ENCODE measurements at regions not wholly inside any gene's neighbourhood (a gene's known extent, or its start where the extent isn't known, plus 50 kb on each side); places are given as distances from the start of the nearest gene placed in this dataset.

GRCh38 chr12:14066021-14066420 is 84.6 kb upstream of the GRIN2B start:
- TF ChIP-seq, protein P1, sequence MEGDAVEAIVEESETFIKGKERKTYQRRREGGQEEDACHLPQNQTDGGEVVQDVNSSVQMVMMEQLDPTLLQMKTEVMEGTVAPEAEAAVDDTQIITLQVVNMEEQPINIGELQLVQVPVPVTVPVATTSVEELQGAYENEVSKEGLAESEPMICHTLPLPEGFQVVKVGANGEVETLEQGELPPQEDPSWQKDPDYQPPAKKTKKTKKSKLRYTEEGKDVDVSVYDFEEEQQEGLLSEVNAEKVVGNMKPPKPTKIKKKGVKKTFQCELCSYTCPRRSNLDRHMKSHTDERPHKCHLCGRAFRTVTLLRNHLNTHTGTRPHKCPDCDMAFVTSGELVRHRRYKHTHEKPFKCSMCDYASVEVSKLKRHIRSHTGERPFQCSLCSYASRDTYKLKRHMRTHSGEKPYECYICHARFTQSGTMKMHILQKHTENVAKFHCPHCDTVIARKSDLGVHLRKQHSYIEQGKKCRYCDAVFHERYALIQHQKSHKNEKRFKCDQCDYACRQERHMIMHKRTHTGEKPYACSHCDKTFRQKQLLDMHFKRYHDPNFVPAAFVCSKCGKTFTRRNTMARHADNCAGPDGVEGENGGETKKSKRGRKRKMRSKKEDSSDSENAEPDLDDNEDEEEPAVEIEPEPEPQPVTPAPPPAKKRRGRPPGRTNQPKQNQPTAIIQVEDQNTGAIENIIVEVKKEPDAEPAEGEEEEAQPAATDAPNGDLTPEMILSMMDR (IDR thresholded peaks at IDR 0.05): no peak
- TF ChIP-seq POLR2A (IDR thresholded peaks at IDR 0.05): no peak

Data from adrenal gland (tissue), 5 donors.